ENCODE measurements at regions not wholly inside any gene's neighbourhood (a gene's known extent, or its start where the extent isn't known, plus 50 kb on each side); places are given as distances from the start of the nearest gene placed in this dataset.

- TF ChIP-seq ZBTB40 (IDR thresholded peaks at IDR 0.05) (no peak), ZBTB40 (CRISPR knock-in tag; IDR thresholded peaks at IDR 0.05) (no peak), ZNF329 (CRISPR knock-in tag; IDR thresholded peaks at IDR 0.05; ENCODE audit: low read depth) (no peak), ZNF256 (CRISPR knock-in tag; conservative IDR thresholded peaks at IDR 0.05) (no peak), KIAA2018 (CRISPR knock-in tag; IDR thresholded peaks at IDR 0.05; ENCODE audit: borderline replicate concordance) (no peak), ZNF282 (IDR thresholded peaks at IDR 0.05; ENCODE audit: partially characterized antibody) (no peak), PHF20 (CRISPR knock-in tag; IDR thresholded peaks at IDR 0.05) (no peak), IRF9 (CRISPR knock-in tag; IDR thresholded peaks at IDR 0.05; ENCODE audit: borderline replicate concordance) (no peak), IKZF4 (CRISPR knock-in tag; IDR thresholded peaks at IDR 0.05; ENCODE audit: borderline replicate concordance, low read depth, not compliant biosample characterization) (no peak), MAFG (CRISPR knock-in tag; IDR thresholded peaks at IDR 0.05) (no peak), PAX8 (CRISPR knock-in tag; IDR thresholded peaks at IDR 0.05; ENCODE audit: borderline replicate concordance) (no peak), HDAC6 (IDR thresholded peaks at IDR 0.05; ENCODE audit: low read depth, low read length) (no peak), ZNF672 (CRISPR knock-in tag; IDR thresholded peaks at IDR 0.05) (no peak)
Observed at GRCh38 chr7:152969839-152970238, 210.3 kb downstream of the ACTR3B start (continued).
